T-helper 17 cell (primary cell): ENCODE measurements at regions not wholly inside any gene's neighbourhood (a gene's known extent, or its start where the extent isn't known, plus 50 kb on each side); places are given as distances from the start of the nearest gene placed in this dataset.
"Not testable (repeated sequence)": the region's sequence is repeated elsewhere in the genome, so short reads cannot be mapped to it uniquely, and the experiment has no call there.

ENCODE experiments used
- ATAC-seq: fragments of 150-1000 bp; cut with Tn5 transposase; 2 replicates; pipeline ENCODE4 v1.10.0; 2021; ENCODE audit warnings: mild to moderate bottlenecking, moderate library complexity
- DNase-seq, 3 donors: peaks; one replicate each; pipeline versions ENCODE4 v3.0.0 to v3.0.0-alpha.2; 2020 to 2021
- H3K9me3 ChIP-seq: one replicate; pipeline ENCODE4 v1.7.0; 2013; ENCODE audit warnings: low read length, mild to moderate bottlenecking; ENCODE audit not compliant: control insufficient read depth, poor library complexity, severe bottlenecking
- H3K27ac Mint-ChIP-seq: one replicate; pipeline ENCODE4 v1.8.0; 2022; ENCODE audit warnings: mild to moderate bottlenecking, moderate library complexity, mixed read lengths
- H3K27me3 Mint-ChIP-seq: one replicate; pipeline ENCODE4 v1.8.0; 2022; ENCODE audit warnings: mixed read lengths
- H3K36me3 Mint-ChIP-seq: one replicate; pipeline ENCODE4 v1.8.0; 2022; ENCODE audit warnings: low read depth, mixed read lengths
- H3K4me1 Mint-ChIP-seq: one replicate; pipeline ENCODE4 v1.8.0; 2022; ENCODE audit warnings: mild to moderate bottlenecking, mixed read lengths
- H3K4me3 Mint-ChIP-seq: one replicate; pipeline ENCODE4 v1.8.0; 2022; ENCODE audit warnings: mild to moderate bottlenecking, moderate library complexity, mixed read lengths

GRCh38 chr20:55656231-55656775, 349.0 kb downstream of the CBLN4 start:
- no peak for ATAC-seq
- no peak overlapping the region for H3K4me3 Mint-ChIP-seq
- no peaks in the 10 kb centered on the region for H3K4me1 Mint-ChIP-seq
- H3K36me3 Mint-ChIP-seq: no peaks in the 10 kb centered on the region
- H3K9me3 ChIP-seq: no peaks in the 10 kb centered on the region
- no peak for DNase-seq
- H3K27ac Mint-ChIP-seq: no peak overlapping the region
- no peaks in the 10 kb centered on the region for H3K27me3 Mint-ChIP-seq

GRCh38 chr20:55650657-55651360, 354.5 kb downstream of the CBLN4 start:
- H3K4me1 Mint-ChIP-seq: no peaks in the 10 kb centered on the region
- H3K9me3 ChIP-seq: no peaks in the 10 kb centered on the region

DNA sequence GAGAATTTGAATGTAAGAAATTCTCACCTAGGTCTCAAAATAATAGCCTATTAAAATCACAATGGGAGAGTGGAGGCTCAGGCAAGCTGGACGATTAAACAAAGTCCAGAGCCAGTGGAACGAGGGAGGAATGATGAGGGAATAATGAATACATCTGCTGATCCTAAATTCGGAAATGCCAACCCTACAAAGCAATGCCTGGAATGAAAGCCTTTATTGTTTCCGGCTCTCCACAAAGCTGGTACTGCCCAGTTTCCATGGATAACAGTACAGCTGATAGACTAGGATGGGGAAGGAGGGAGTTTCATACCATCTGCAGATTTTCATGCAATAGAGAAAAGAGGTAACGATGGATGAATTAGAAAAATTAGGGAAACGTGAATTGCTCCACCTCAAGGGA, 356.1 kb downstream of the CBLN4 start:
- no peak for ATAC-seq
- H3K4me3 Mint-ChIP-seq: no peak overlapping the region
- no peaks in the 10 kb centered on the region for H3K27me3 Mint-ChIP-seq
- H3K36me3 Mint-ChIP-seq: no peaks in the 10 kb centered on the region
- no peak for DNase-seq
- no peak overlapping the region for H3K27ac Mint-ChIP-seq
- H3K9me3 ChIP-seq: no peaks in the 10 kb centered on the region
- H3K4me1 Mint-ChIP-seq: no peaks in the 10 kb centered on the region

More at GRCh38 chr20:55650657-55651360, 354.5 kb downstream of the CBLN4 start:
- H3K4me3 Mint-ChIP-seq: no peak overlapping the region
- no peak for DNase-seq
- H3K27me3 Mint-ChIP-seq: no peaks in the 10 kb centered on the region
- no peak overlapping the region for H3K27ac Mint-ChIP-seq
- no peak for ATAC-seq
- H3K36me3 Mint-ChIP-seq: no peaks in the 10 kb centered on the region

DNA sequence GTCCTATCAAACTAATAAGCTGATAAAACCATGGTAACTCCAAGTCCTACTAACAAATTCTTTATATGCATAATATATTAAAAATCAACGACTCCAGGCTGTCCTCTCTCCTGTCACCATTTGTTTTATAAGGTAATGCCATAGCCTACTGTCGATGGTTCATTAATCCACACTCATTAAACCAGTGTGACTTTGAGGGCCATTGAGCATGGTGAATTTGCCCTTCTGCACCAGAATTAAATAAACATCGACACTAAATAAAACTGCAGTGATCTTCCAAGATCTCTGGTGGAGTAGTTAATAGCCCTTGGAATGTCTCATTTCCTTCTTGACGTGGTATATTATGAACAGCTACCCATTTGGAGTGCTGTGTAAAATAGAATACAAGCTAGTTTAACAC, 358.5 kb downstream of the CBLN4 start:
- Mint-ChIP-seq H3K27ac (no peak overlapping the region), H3K36me3 (no peaks in the 10 kb centered on the region), H3K4me1 (no peaks in the 10 kb centered on the region), H3K27me3 (no peaks in the 10 kb centered on the region), H3K4me3 (no peak overlapping the region)
- ATAC-seq: no peak
- no peak for DNase-seq
- H3K9me3 ChIP-seq: peaks cover 3% of the 10 kb centered on the region

- no peak overlapping the region for H3K4me3 Mint-ChIP-seq
Observed at GRCh38 chr20:55641497-55641896, 363.8 kb downstream of the CBLN4 start.

GRCh38 chr20:55635870-55636269, 369.4 kb downstream of the CBLN4 start:
- DNase-seq (no peak), ATAC-seq (no peak)
- Mint-ChIP-seq H3K4me1 (no peaks in the 10 kb centered on the region), H3K4me3 (no peak overlapping the region), H3K27me3 (no peaks in the 10 kb centered on the region), H3K27ac (no peak overlapping the region), H3K36me3 (no peaks in the 10 kb centered on the region)
- H3K9me3 ChIP-seq: no peaks in the 10 kb centered on the region

More at GRCh38 chr20:55641497-55641896, 363.8 kb downstream of the CBLN4 start:
- Mint-ChIP-seq H3K4me1 (no peaks in the 10 kb centered on the region), H3K27ac (no peak overlapping the region), H3K36me3 (no peaks in the 10 kb centered on the region), H3K27me3 (no peaks in the 10 kb centered on the region)
- DNase-seq (no peak), ATAC-seq (no peak)
- H3K9me3 ChIP-seq: peaks cover 3% of the 10 kb centered on the region

DNA sequence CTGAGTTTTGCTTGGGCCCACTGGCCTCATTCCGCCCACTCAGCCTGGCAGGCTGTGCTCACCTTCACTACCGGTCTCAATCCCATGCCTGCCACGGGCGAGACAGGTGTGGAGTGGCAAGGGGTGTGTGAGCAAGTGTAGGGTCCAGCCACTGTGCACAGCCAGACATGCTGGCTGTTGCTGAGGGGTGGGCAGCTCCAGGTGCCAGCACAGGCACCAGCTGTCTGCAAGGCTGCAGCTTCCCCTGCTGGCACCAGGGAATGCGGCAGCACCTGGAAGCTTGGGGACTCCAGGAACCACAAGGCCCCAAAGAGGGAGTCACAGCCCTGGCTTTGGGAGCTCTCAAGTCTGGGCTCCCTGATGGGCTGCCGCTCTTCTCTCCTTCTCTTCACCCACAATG, 372.7 kb downstream of the CBLN4 start:
- Mint-ChIP-seq H3K4me3 (no peak overlapping the region), H3K27me3 (no peaks in the 10 kb centered on the region), H3K36me3 (no peaks in the 10 kb centered on the region), H3K4me1 (no peaks in the 10 kb centered on the region), H3K27ac (no peak overlapping the region)
- H3K9me3 ChIP-seq: no peaks in the 10 kb centered on the region
- ATAC-seq (no peak), DNase-seq (no peak)

- not testable (repeated sequence) for H3K9me3 ChIP-seq, ATAC-seq, H3K36me3 Mint-ChIP-seq, DNase-seq, H3K4me1 Mint-ChIP-seq, H3K4me3 Mint-ChIP-seq, H3K27me3 Mint-ChIP-seq, H3K27ac Mint-ChIP-seq
Observed at GRCh38 chr20:55629143-55629542, 376.2 kb downstream of the CBLN4 start.

GRCh38 chr20:55626716-55627115, 378.6 kb downstream of the CBLN4 start:
- Mint-ChIP-seq H3K4me1 (no peaks in the 10 kb centered on the region), H3K27me3 (no peaks in the 10 kb centered on the region), H3K4me3 (no peak overlapping the region), H3K27ac (no peak overlapping the region), H3K36me3 (no peaks in the 10 kb centered on the region)
- no peak for ATAC-seq
- DNase-seq: no peak
- no peaks in the 10 kb centered on the region for H3K9me3 ChIP-seq

DNA sequence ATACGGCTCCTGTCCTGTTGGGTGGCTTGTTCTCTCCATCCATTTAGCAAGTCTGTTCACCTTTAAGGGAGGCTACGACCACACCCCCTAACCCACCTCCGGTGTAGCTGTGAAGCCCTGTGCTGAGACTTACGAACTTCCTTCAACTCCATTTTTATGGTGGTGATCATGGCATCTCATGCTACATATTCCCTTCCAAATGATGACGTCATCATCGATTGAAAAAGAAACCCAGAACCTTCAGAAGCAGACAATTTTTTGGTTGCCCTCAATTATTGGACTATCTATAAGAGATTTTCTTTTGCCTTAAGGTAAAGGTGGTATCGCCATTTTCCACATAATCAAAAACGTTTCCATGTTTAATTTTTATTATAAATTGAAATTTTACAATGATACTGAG, 389.0 kb downstream of the CBLN4 start:
- Mint-ChIP-seq H3K4me1 (no peaks in the 10 kb centered on the region), H3K27ac (no peak overlapping the region), H3K36me3 (no peaks in the 10 kb centered on the region), H3K27me3 (no peaks in the 10 kb centered on the region), H3K4me3 (no peak overlapping the region)
- no peak for DNase-seq
- ATAC-seq: no peak
- H3K9me3 ChIP-seq: no peaks in the 10 kb centered on the region

DNA sequence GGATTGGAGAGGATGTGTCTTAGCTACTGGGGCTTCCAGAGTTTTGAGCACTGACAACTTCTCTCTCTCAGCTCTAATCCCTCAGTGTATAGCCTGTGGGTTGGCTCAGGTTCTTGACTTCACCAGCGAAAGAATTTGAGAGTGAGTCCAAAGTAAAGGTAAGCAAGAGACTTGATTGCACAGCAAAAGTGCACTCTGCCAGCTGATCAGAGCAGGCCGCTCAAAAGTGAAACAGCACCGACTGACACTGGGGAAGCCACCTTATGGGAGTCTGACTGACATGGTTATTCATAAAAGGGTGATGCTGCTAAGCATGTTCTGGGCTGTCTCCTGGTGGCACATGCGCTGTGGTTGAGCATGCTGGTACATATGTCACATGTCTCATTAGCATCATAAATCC, 389.5 kb downstream of the CBLN4 start:
- no peaks in the 10 kb centered on the region for H3K36me3 Mint-ChIP-seq
- no peak for ATAC-seq
- H3K27me3 Mint-ChIP-seq: no peaks in the 10 kb centered on the region

GRCh38 chr20:55614220-55614757, 391.0 kb downstream of the CBLN4 start:
- DNase-seq (no peak), ATAC-seq (no peak)
- Mint-ChIP-seq H3K27ac (no peak overlapping the region), H3K4me1 (no peaks in the 10 kb centered on the region), H3K4me3 (no peak overlapping the region), H3K27me3 (no peaks in the 10 kb centered on the region), H3K36me3 (no peaks in the 10 kb centered on the region)
- H3K9me3 ChIP-seq: peaks cover 2% of the 10 kb centered on the region

More for the DNA sequence above, 389.5 kb downstream of the CBLN4 start:
- no peak overlapping the region for H3K27ac Mint-ChIP-seq
- DNase-seq: no peak
- H3K4me1 Mint-ChIP-seq: no peaks in the 10 kb centered on the region
- H3K9me3 ChIP-seq: no peaks in the 10 kb centered on the region
- no peak overlapping the region for H3K4me3 Mint-ChIP-seq

DNA sequence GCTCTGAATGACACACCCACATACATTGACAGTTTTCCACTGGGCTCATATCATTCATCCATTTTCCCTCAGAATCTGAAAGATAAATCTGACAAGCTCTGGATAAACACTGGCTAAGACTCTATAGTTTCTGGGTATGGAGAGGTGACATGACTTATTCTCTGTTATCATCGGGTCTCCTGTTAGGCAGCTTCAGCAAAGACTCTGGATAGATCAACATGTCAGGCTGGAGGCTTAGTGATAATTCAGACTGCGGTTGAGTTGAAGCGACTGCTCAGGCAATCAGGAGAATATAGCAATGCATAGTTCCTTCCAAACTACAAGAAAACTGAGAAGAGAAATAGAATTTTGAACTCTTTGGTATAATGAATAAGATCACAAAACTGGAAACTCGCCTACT, 394.6 kb downstream of the CBLN4 start:
- DNase-seq (no peak), ATAC-seq (no peak)
- H3K9me3 ChIP-seq: peaks cover 2% of the 10 kb centered on the region
- no peaks in the 10 kb centered on the region for H3K36me3 Mint-ChIP-seq
- H3K27me3 Mint-ChIP-seq: no peaks in the 10 kb centered on the region
- H3K27ac Mint-ChIP-seq: no peak overlapping the region
- H3K4me1 Mint-ChIP-seq: no peaks in the 10 kb centered on the region
- no peak overlapping the region for H3K4me3 Mint-ChIP-seq

DNA sequence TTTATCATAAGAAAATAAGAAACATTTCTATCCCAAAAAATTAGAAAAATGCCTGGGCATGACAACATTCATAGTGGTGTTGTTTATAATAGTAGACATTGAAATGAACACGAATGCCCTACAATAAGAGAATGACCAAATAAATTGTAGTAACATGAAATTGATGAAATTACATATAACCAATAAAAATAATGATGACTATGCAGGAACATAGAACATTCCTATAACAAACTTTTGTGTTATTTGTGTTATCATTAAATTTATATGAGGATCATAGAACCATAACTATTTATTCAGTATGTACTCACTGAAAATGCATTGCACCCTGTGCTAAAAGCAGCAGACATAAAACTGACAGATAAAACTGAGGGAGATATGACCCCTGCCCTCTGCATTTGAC, 399.7 kb downstream of the CBLN4 start:
- no peak for DNase-seq
- peaks cover 2% of the 10 kb centered on the region for H3K9me3 ChIP-seq
- ATAC-seq: no peak
- Mint-ChIP-seq H3K27me3 (no peaks in the 10 kb centered on the region), H3K27ac (no peak overlapping the region), H3K4me1 (no peaks in the 10 kb centered on the region), H3K36me3 (no peaks in the 10 kb centered on the region), H3K4me3 (no peak overlapping the region)
